GM21381 (cell line): ENCODE measurements at regions not wholly inside any gene's neighbourhood (a gene's known extent, or its start where the extent isn't known, plus 50 kb on each side); places are given as distances from the start of the nearest gene placed in this dataset.
"Not testable (repeated sequence)": the region's sequence is repeated elsewhere in the genome, so short reads cannot be mapped to it uniquely, and the experiment has no call there.

Experiments
- ATAC-seq: cut with Tn5 transposase; IDR thresholded peaks from one replicate; pipeline ENCODE4 v1.9.1; 2021; ENCODE audit warnings: mild to moderate bottlenecking, moderate library complexity; ENCODE audit not compliant: unreplicated experiment

DNA sequence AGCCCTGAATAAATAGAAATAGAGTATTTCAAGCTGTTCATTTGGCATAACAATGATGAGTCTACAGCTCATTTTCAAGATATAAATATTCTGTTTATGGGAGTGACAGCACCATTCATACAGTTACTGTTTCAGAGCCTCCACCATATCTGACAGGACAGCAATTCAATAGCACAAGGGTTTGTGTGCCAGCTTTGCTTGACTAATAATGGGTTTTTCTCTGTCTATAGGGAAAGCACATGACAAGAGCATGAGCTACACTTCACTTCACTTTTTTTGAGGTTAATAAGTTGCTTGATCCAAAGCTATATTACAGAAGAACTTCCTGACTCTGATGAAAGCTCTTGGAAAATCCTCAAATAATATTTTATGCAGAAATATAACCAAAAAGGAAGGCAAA, 297.1 kb downstream of the RPIA start:
- not testable (repeated sequence) for ATAC-seq

GRCh38 chr2:88992819-88993218, 301.3 kb downstream of the RPIA start:
- not testable (repeated sequence) for ATAC-seq

GRCh38 chr2:88994856-88995255, 303.4 kb downstream of the RPIA start:
- ATAC-seq: not testable (repeated sequence)

GRCh38 chr2:88996588-88996987, 305.1 kb downstream of the RPIA start:
- not testable (repeated sequence) for ATAC-seq

- ATAC-seq: no peak
These were observed 307.9 kb downstream of the RPIA start for GRCh38 chr2:88999365-88999764.

- no peak for ATAC-seq
These were observed 308.8 kb downstream of the RPIA start for GRCh38 chr2:89000235-89000634.

- ATAC-seq: not testable (repeated sequence)
These were observed 312.8 kb downstream of the RPIA start for GRCh38 chr2:89004238-89004637.

DNA sequence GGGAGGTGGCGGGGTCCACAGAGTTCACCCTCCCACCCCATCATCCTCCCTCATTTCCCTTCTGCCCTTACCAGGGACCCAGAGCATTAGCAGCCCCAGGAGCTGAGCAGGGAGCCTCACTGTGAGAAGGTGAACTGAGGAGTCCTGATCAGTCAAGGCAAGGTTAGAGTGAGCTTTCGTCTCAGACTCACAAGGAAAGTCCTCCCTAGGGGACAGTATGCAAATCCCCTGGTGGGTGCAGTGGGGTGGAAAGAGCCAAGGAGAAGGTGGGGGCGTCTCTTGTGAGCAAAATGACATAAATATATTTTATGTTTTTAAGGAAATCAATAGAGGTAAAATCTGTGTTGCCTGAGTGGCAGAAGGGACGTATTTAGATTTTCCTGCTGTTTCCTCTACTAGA, 329.1 kb downstream of the RPIA start:
- not testable (repeated sequence) for ATAC-seq

- not testable (repeated sequence) for ATAC-seq
These were observed 334.8 kb downstream of the RPIA start for GRCh38 chr2:89026296-89026695.

DNA sequence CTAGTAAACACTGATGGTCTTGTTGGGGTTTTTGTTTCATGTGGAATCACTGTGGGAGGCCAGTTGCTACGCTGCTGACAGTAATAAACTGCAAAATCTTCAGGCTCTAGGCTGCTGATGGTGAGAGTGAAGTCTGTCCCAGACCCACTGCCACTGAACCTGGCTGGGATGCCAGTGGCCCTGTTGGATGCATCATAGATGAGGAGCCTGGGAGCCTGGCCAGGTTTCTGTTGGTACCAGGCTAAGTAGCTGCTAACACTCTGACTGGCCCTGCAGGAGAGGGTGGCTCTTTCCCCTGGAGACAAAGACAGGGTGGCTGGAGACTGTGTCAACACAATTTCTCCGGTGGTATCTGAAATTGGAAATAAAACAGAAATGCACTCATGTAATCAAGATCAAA, 335.6 kb downstream of the RPIA start:
- ATAC-seq: not testable (repeated sequence)

GRCh38 chr2:89027536-89027935, 336.1 kb downstream of the RPIA start:
- not testable (repeated sequence) for ATAC-seq

- not testable (repeated sequence) for ATAC-seq
These were observed 337.8 kb downstream of the RPIA start for GRCh38 chr2:89029257-89029656.

- not testable (repeated sequence) for ATAC-seq
These were observed 356.9 kb downstream of the RPIA start for GRCh38 chr2:89048138-89049066.

- not testable (repeated sequence) for ATAC-seq
These were observed 367.1 kb downstream of the RPIA start for GRCh38 chr2:89058616-89059015.

- ATAC-seq: not testable (repeated sequence)
These were observed 369.7 kb downstream of the RPIA start for GRCh38 chr2:89061174-89061573.

- not testable (repeated sequence) for ATAC-seq
These were observed 385.3 kb downstream of the RPIA start for GRCh38 chr2:89076771-89077170.

GRCh38 chr2:89092911-89093310, 401.4 kb downstream of the RPIA start:
- not testable (repeated sequence) for ATAC-seq

- ATAC-seq: not testable (repeated sequence)
These were observed 403.6 kb downstream of the RPIA start for GRCh38 chr2:89095060-89095459.

DNA sequence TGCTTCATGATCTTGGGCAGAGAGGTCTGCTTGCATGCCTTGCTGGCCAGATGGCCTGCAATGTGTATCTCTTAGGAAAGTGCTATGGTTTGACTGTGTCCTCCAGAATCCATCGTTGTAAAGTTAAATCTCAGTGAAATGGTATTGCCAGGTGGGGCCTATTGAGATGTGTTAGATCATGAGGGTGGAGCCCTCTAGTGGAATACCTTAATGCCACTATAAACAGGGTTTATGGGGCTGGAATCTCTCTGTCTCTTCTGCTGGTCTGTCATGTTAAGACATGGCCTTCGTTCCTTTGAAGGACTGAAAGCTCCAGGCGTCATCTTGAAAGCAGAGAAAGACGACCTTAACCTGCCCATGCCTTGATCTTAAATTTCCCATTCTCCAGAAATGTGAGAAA, 411.1 kb downstream of the RPIA start:
- not testable (repeated sequence) for ATAC-seq

DNA sequence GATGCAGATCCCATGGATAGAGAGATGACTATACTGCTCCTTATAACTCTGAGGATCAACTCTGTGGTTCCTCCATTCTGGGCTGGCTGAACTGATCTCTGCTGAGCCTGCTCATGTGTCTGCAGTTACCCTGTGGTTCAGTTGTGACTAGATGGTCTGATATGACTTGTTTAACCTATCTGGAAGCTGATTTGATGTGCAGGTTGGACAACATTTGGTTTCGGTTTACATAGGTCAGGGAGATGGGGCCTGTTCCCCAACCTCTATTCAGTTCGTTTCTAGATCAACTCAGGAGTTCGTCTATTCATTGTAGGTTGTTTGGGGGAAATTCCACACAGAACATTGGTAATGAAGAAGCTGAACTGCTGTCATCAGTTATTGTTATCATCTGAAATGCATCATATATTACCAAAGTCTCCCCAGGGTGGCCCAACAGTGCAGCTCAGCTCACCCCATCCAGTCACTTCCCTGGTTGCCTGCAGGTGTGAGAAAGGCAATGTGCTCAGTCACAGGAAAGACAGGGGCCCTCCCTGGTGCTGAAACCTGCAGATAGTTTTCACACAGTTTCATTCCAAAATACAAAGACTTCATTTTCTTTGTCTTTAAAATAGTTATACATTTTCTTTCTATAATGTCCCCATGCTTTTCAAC, 415.0 kb downstream of the RPIA start:
- ATAC-seq: not testable (repeated sequence)

DNA sequence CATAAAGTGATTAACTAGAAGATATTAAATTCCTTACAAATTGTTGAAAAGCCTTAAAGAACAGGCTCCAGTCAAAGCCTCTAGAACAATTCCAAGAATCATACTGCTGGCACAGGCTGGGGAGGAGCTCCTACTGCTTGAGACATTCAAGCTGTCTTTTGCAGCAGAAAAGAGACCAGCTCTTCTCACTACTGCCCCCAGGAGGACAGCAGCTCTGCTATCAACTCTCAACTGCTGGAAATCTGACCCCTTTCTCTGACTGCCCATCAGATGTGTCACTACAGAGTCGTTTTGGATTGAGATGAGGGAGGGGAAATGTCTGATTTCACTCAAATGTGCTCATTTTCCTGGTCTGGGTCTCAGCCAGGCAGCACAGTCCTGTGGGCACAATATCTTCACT, 421.0 kb downstream of the RPIA start:
- not testable (repeated sequence) for ATAC-seq

- ATAC-seq: not testable (repeated sequence)
These were observed 421.8 kb downstream of the RPIA start for GRCh38 chr2:89113286-89113685.
